ENCODE measurements at regions not wholly inside any gene's neighbourhood (a gene's known extent, or its start where the extent isn't known, plus 50 kb on each side); places are given as distances from the start of the nearest gene placed in this dataset.

GRCh38 chr16:16797239-16797638 is 418.3 kb downstream of the NPIPA7 start:
- H3K4me1 ChIP-seq (ENCODE audit: control insufficient read depth, low read length) = no peaks in the 10 kb centered on the region
- no peaks in the 10 kb centered on the region for H4K20me1 ChIP-seq (ENCODE audit: control insufficient read depth, insufficient read depth, low read depth, low read length)
- no peaks in the 10 kb centered on the region for H3K79me2 ChIP-seq (ENCODE audit: control insufficient read depth, low read length)
- TF ChIP-seq CTCF (IDR thresholded peaks at IDR 0.05; ENCODE audit: low read depth, low read length, poor library complexity, severe bottlenecking) (no peak), EZH2phosphoT487 (IDR thresholded peaks at IDR 0.05; ENCODE audit: borderline replicate concordance, low read length) (no peak)
- H3K27ac ChIP-seq (ENCODE audit: low read depth, low read length) = no peak overlapping the region
- no peak overlapping the region for H3K4me3 ChIP-seq (ENCODE audit: low read length)
- H3K9me3 ChIP-seq (ENCODE audit: control insufficient read depth, insufficient read depth, low read length) = no peaks in the 10 kb centered on the region
- H3K9me2 ChIP-seq (replicated peaks; ENCODE audit: control insufficient read depth, low read length) = no peaks in the 10 kb centered on the region
- H3K27me3 ChIP-seq (ENCODE audit: control insufficient read depth, low read length) = no peaks in the 10 kb centered on the region
- no peaks in the 10 kb centered on the region for H3K36me3 ChIP-seq (ENCODE audit: control insufficient read depth, low read length)
- no peaks in the 10 kb centered on the region for H3F3A ChIP-seq (ENCODE audit: control insufficient read depth, insufficient read depth)
- H3K4me2 ChIP-seq (ENCODE audit: low read length) = no peak overlapping the region

- no peaks in the 10 kb centered on the region for H3K27me3 ChIP-seq (ENCODE audit: control insufficient read depth, low read length)
- H3K4me1 ChIP-seq (ENCODE audit: control insufficient read depth, low read length) = no peaks in the 10 kb centered on the region
- no peaks in the 10 kb centered on the region for H3K9me2 ChIP-seq (replicated peaks; ENCODE audit: control insufficient read depth, low read length)
- no peaks in the 10 kb centered on the region for H4K20me1 ChIP-seq (ENCODE audit: control insufficient read depth, insufficient read depth, low read depth, low read length)
- no peaks in the 10 kb centered on the region for H3F3A ChIP-seq (ENCODE audit: control insufficient read depth, insufficient read depth)
- H3K4me2 ChIP-seq (ENCODE audit: low read length) = no peak overlapping the region
- no peaks in the 10 kb centered on the region for H3K79me2 ChIP-seq (ENCODE audit: control insufficient read depth, low read length)
- no peaks in the 10 kb centered on the region for H3K36me3 ChIP-seq (ENCODE audit: control insufficient read depth, low read length)
- no peak for TF ChIP-seq CTCF (IDR thresholded peaks at IDR 0.05; ENCODE audit: low read depth, low read length, poor library complexity, severe bottlenecking)
- TF ChIP-seq EZH2phosphoT487 (IDR thresholded peaks at IDR 0.05; ENCODE audit: borderline replicate concordance, low read length) = no peak
- no peaks in the 10 kb centered on the region for H3K9me3 ChIP-seq (ENCODE audit: control insufficient read depth, insufficient read depth, low read length)
- H3K4me3 ChIP-seq (ENCODE audit: low read length) = no peak overlapping the region
- H3K27ac ChIP-seq (ENCODE audit: low read depth, low read length) = no peak overlapping the region
Observed at GRCh38 chr16:16798504-16798903, 419.6 kb downstream of the NPIPA7 start.

- Histone ChIP-seq H3K4me3 (ENCODE audit: low read length) (no peak overlapping the region), H3K27me3 (ENCODE audit: control insufficient read depth, low read length) (no peaks in the 10 kb centered on the region), H3K9me2 (replicated peaks; ENCODE audit: control insufficient read depth, low read length) (no peaks in the 10 kb centered on the region), H3K4me1 (ENCODE audit: control insufficient read depth, low read length) (no peaks in the 10 kb centered on the region), H4K20me1 (ENCODE audit: control insufficient read depth, insufficient read depth, low read depth, low read length) (no peaks in the 10 kb centered on the region), H3K9me3 (ENCODE audit: control insufficient read depth, insufficient read depth, low read length) (no peaks in the 10 kb centered on the region), H3K27ac (ENCODE audit: low read depth, low read length) (no peak overlapping the region), H3K4me2 (ENCODE audit: low read length) (no peak overlapping the region), H3K36me3 (ENCODE audit: control insufficient read depth, low read length) (no peaks in the 10 kb centered on the region), H3K79me2 (ENCODE audit: control insufficient read depth, low read length) (no peaks in the 10 kb centered on the region), H3F3A (ENCODE audit: control insufficient read depth, insufficient read depth) (no peaks in the 10 kb centered on the region)
- TF ChIP-seq CTCF (IDR thresholded peaks at IDR 0.05; ENCODE audit: low read depth, low read length, poor library complexity, severe bottlenecking) (no peak), EZH2phosphoT487 (IDR thresholded peaks at IDR 0.05; ENCODE audit: borderline replicate concordance, low read length) (no peak)
Observed at GRCh38 chr16:16805809-16806208, 426.9 kb downstream of the NPIPA7 start.

GRCh38 chr16:16815641-16816040 is 436.7 kb downstream of the NPIPA7 start:
- no peaks in the 10 kb centered on the region for H3K36me3 ChIP-seq (ENCODE audit: control insufficient read depth, low read length)
- no peaks in the 10 kb centered on the region for H3K9me3 ChIP-seq (ENCODE audit: control insufficient read depth, insufficient read depth, low read length)

More at GRCh38 chr16:16815641-16816040, 436.7 kb downstream of the NPIPA7 start:
- H3K4me1 ChIP-seq (ENCODE audit: control insufficient read depth, low read length) = no peaks in the 10 kb centered on the region
- no peaks in the 10 kb centered on the region for H3F3A ChIP-seq (ENCODE audit: control insufficient read depth, insufficient read depth)
- H3K4me3 ChIP-seq (ENCODE audit: low read length) = no peak overlapping the region
- H4K20me1 ChIP-seq (ENCODE audit: control insufficient read depth, insufficient read depth, low read depth, low read length) = no peaks in the 10 kb centered on the region
- no peak overlapping the region for H3K4me2 ChIP-seq (ENCODE audit: low read length)
- H3K9me2 ChIP-seq (replicated peaks; ENCODE audit: control insufficient read depth, low read length) = no peaks in the 10 kb centered on the region
- H3K27me3 ChIP-seq (ENCODE audit: control insufficient read depth, low read length) = no peaks in the 10 kb centered on the region
- no peaks in the 10 kb centered on the region for H3K79me2 ChIP-seq (ENCODE audit: control insufficient read depth, low read length)
- no peak for TF ChIP-seq CTCF (IDR thresholded peaks at IDR 0.05; ENCODE audit: low read depth, low read length, poor library complexity, severe bottlenecking)
- no peak for TF ChIP-seq EZH2phosphoT487 (IDR thresholded peaks at IDR 0.05; ENCODE audit: borderline replicate concordance, low read length)
- no peak overlapping the region for H3K27ac ChIP-seq (ENCODE audit: low read depth, low read length)

All from DOHH2 (cell line).